COLO668 (cell line): ENCODE measurements at regions not wholly inside any gene's neighbourhood (a gene's known extent, or its start where the extent isn't known, plus 50 kb on each side); places are given as distances from the start of the nearest gene placed in this dataset.

Source experiments
- DNase-seq: peaks from one replicate; lab custom pipeline; 2025; ENCODE audit not compliant: unreplicated experiment; lab: John Stamatoyannopoulos, UW

- no peak for DNase-seq
Observed at GRCh38 chr12:30106204-30106965, 322.6 kb upstream of the TMTC1 start.

- no peak for DNase-seq
Observed at GRCh38 chr12:30105505-30105904, 321.8 kb upstream of the TMTC1 start.

- DNase-seq, result no peak
Observed at GRCh38 chr12:30104971-30105370, 321.2 kb upstream of the TMTC1 start.

GRCh38 chr12:30100741-30101140, 317.0 kb upstream of the TMTC1 start:
- DNase-seq, result no peak

- no peak for DNase-seq
Observed at GRCh38 chr12:30098677-30099076, 314.9 kb upstream of the TMTC1 start.

GRCh38 chr12:30095511-30095910, 311.8 kb upstream of the TMTC1 start:
- DNase-seq, result no peak

GRCh38 chr12:30092983-30093617, 309.4 kb upstream of the TMTC1 start:
- no peak for DNase-seq

- no peak for DNase-seq
Observed at GRCh38 chr12:30090258-30090657, 306.5 kb upstream of the TMTC1 start.

GRCh38 chr12:30088259-30088995, 304.7 kb upstream of the TMTC1 start:
- no peak for DNase-seq

GRCh38 chr12:30082381-30082780, 298.6 kb upstream of the TMTC1 start:
- no peak for DNase-seq

GRCh38 chr12:30074916-30075315, 291.2 kb upstream of the TMTC1 start:
- DNase-seq, result no peak

- no peak for DNase-seq
Observed at GRCh38 chr12:30072824-30073223, 289.1 kb upstream of the TMTC1 start.

GRCh38 chr12:30067146-30067545, 283.4 kb upstream of the TMTC1 start:
- no peak for DNase-seq

- DNase-seq, result no peak
Observed at GRCh38 chr12:30064906-30065305, 281.2 kb upstream of the TMTC1 start.

- no peak for DNase-seq
Observed at GRCh38 chr12:30063435-30063945, 279.7 kb upstream of the TMTC1 start.

- no peak for DNase-seq
Observed at GRCh38 chr12:30048371-30048770, 264.6 kb upstream of the TMTC1 start.

- DNase-seq, result no peak
Observed at GRCh38 chr12:30047516-30048254, 263.9 kb upstream of the TMTC1 start.

GRCh38 chr12:30046376-30046775, 262.6 kb upstream of the TMTC1 start:
- no peak for DNase-seq

GRCh38 chr12:30045171-30045570, 261.4 kb upstream of the TMTC1 start:
- DNase-seq, result no peak

GRCh38 chr12:30044206-30044605, 260.5 kb upstream of the TMTC1 start:
- DNase-seq, result no peak
